GDM1 (cell line): ENCODE measurements at regions not wholly inside any gene's neighbourhood (a gene's known extent, or its start where the extent isn't known, plus 50 kb on each side); places are given as distances from the start of the nearest gene placed in this dataset.
"Not testable (repeated sequence)": the region's sequence is repeated elsewhere in the genome, so short reads cannot be mapped to it uniquely, and the experiment has no call there.

Experiments used
- DNase-seq: peaks from one replicate; lab custom pipeline; 2025; lab: John Stamatoyannopoulos, UW

DNA sequence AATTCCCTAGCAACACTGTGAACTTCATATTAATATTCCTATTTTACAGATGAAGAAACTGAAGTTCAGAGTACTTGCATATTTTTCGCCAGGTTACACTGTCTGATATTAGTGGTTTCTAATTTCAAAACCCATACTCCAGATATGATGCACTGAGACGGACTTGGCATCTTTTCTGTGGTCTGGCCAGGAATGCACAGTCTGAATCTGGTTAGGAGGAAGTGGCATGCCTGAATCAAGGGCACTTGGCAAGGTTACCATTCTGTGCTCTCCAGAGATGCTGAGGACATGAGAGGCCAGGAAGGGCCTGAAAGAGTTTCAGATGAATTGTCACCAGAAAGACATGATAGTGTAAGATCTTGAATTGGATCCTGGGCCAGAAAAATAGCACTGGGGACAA lies 150.1 kb downstream of the HAO1 start:
- DNase-seq, result no peak

GRCh38 chr20:7792150-7792869 lies 147.9 kb downstream of the HAO1 start:
- DNase-seq, result no peak

DNA sequence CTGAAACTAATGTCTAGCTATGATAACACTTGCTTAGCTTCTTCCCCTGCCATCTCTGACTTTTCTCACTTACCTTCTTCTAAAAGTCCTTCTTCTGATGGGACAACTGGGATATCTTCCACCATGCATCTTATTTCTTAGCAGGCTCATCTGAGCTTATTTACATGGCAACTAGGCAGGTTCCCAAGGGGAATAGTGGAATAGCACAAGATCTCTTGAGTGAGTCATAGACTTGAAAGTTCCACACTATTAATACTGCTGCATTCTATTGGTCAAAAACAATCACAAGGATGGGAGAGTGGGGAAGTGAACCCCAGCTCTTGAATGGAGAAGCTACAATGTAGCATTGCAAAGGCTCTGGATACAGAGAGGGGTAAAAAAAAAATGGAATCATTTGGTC lies 142.1 kb downstream of the HAO1 start:
- no peak for DNase-seq

DNA sequence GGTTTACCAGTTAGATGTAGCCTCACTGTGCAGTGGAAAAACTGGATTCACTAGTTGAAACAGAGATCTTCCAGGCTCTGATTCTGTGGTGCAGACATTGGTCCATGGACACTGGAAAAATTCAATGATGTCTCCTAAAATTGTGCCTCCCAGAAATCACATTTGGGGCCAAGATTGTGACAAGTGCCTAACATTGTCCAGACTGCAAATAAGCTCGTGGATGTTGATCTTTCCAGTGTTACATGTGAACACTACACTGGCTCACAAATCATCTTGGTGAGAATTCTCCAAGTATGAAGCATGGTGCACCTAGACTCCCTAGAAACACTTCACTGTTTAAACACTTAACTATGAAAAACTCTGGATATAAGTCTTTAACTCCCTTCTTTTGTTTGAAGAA lies 140.4 kb downstream of the HAO1 start:
- DNase-seq, result no peak

DNA sequence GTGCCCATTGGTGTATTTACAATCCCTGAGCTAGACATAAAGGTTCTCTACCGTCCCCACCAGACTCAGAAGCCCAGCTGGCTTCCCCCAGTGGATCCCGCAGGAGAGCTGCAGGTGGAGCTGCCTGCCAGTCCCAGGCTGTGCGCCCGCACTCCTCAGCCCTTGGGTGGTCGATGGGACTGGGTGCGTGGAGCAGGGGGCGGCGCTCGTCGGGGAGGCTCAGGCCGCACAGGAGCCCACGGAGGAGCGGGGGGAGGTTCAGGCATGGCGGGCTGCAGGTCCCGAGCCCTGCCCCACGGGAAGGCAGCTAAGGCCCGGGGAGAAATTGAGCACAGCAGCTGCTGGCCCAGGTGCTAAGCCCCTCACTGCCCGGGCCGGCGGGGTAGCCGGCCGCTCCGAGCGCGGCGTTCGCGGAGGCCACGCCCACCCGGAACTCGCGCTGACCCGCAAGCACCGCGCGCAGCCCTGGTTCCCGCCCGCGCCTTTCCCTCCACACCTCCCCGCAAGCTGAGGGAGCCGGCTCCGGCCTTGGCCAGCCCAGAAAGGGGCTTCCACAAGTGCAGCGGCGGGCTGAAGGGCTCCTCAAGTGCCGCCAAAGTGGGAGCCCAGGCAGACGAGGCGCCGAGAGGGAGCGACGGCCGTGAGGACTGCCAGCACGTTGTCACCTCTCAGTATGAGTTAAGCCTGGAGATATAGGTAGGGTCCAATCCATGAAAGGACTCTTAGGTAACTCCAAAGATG lies 136.7 kb downstream of the HAO1 start:
- DNase-seq, result not testable (repeated sequence)

- DNase-seq, result no peak
Observed at GRCh38 chr20:7806831-7807230, 133.4 kb downstream of the HAO1 start.

- DNase-seq, result no peak
Observed at GRCh38 chr20:7817286-7817685, 123.0 kb downstream of the HAO1 start.

GRCh38 chr20:7818477-7818876 lies 121.8 kb downstream of the HAO1 start:
- DNase-seq, result no peak

GRCh38 chr20:7820897-7821296 lies 119.4 kb downstream of the HAO1 start:
- DNase-seq, result no peak

GRCh38 chr20:7822772-7823171 lies 117.5 kb downstream of the HAO1 start:
- DNase-seq, result no peak

GRCh38 chr20:7828437-7828836 lies 111.8 kb downstream of the HAO1 start:
- no peak for DNase-seq

DNA sequence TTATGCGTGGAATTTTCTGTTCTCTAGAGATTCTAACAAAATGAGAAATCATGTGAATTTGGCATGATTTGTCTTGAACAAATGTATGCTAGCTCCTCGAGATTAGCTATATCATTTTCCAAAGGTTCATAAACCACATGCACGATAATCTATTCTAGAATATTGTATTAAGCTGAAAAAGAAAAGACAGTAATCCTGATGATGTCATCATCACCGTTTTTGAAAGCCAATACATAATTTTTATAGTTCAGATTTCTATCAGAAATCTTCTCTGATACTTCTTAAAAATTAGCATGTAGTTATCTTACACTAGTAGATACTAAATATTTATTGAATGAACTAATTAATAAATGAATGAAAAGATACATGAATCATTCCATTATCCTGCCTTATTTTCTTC lies 111.2 kb downstream of the HAO1 start:
- no peak for DNase-seq

- no peak for DNase-seq
Observed at GRCh38 chr20:7829776-7830175, 110.5 kb downstream of the HAO1 start.
